OCI-LY3 (cell line): ENCODE measurements at regions not wholly inside any gene's neighbourhood (a gene's known extent, or its start where the extent isn't known, plus 50 kb on each side); places are given as distances from the start of the nearest gene placed in this dataset.

Experiments used
- H2AFZ ChIP-seq: fragments of 200-600, 300-600 bp; shearing (Covaris generic); 2 replicates; pipeline ENCODE4 v1.6.0; 2014; ENCODE audit warnings: antibody characterized with exemption, low read depth, low read length
- H3K27ac ChIP-seq: fragments of 200-600, 300-600 bp; sonication (generic); 2 replicates; pipeline ENCODE4 v1.5.1; 2014; ENCODE audit warnings: mild to moderate bottlenecking, low read length, moderate library complexity, mixed read lengths
- H3K27me3 ChIP-seq: fragments of 200-600, 300-600 bp; sonication (generic); 2 replicates; pipeline ENCODE4 v1.6.1; 2014; ENCODE audit warnings: low read depth, low read length, mixed read lengths
- H3K36me3 ChIP-seq: fragments of 200-600, 300-600 bp; sonication (generic); replicated peaks from 2 replicates; pipeline ENCODE3; 2014; ENCODE audit warnings: low read depth, low read length, mixed read lengths
- H3K4me1 ChIP-seq: fragments of 300-600, 200-600 bp; sonication (generic); 2 replicates; pipeline ENCODE4 v1.6.1; 2014; ENCODE audit warnings: low read length, mixed read lengths
- H3K4me2 ChIP-seq: fragments of 200-600, 300-600 bp; sonication (generic); 2 replicates; pipeline ENCODE4 v1.6.1; 2014; ENCODE audit warnings: low read length, mixed read lengths
- H3K4me3 ChIP-seq: fragments of 300-600, 200-600 bp; sonication (generic); 2 replicates; pipeline ENCODE4 v1.5.1; 2014; ENCODE audit warnings: antibody characterized with exemption, mild to moderate bottlenecking, low read length, moderate library complexity
- H3K79me2 ChIP-seq: fragments of 300-600, 200-600 bp; shearing (Covaris generic); 2 replicates; pipeline ENCODE4 v1.6.1; 2014; ENCODE audit warnings: mild to moderate bottlenecking, low read length, mixed read lengths
- H3K9ac ChIP-seq: fragments of 300-600, 200-600 bp; shearing (Covaris generic); 2 replicates; pipeline ENCODE4 v1.6.0; 2014; ENCODE audit warnings: mild to moderate bottlenecking, low read length, moderate library complexity
- H3K9me3 ChIP-seq: fragments of 200-600, 300-600 bp; shearing (Covaris generic); 2 replicates; pipeline ENCODE4 v1.6.1; 2014; ENCODE audit warnings: low read length, mixed read lengths; ENCODE audit not compliant: insufficient read depth
- H4K20me1 ChIP-seq: fragments of 200-600, 300-600 bp; sonication (generic); 2 replicates; pipeline ENCODE4 v1.6.1; 2016; ENCODE audit warnings: low read length, mixed read lengths; ENCODE audit not compliant: insufficient read depth
- EZH2phosphoT487 ChIP-seq: fragments of 200-600 bp; shearing (Covaris generic); IDR thresholded peaks from 2 replicates; pipeline ENCODE4 v1.6.1; 2018; ENCODE audit warnings: antibody characterized with exemption, mixed run types, low read depth
- TF ChIP-seq, protein P1 (sequence below): fragments of 200-600, 300-600 bp; sonication (generic); IDR thresholded peaks from 2 replicates; pipeline ENCODE4 v1.5.1; 2014; ENCODE audit warnings: antibody characterized with exemption, low read length, low read depth

DNA sequence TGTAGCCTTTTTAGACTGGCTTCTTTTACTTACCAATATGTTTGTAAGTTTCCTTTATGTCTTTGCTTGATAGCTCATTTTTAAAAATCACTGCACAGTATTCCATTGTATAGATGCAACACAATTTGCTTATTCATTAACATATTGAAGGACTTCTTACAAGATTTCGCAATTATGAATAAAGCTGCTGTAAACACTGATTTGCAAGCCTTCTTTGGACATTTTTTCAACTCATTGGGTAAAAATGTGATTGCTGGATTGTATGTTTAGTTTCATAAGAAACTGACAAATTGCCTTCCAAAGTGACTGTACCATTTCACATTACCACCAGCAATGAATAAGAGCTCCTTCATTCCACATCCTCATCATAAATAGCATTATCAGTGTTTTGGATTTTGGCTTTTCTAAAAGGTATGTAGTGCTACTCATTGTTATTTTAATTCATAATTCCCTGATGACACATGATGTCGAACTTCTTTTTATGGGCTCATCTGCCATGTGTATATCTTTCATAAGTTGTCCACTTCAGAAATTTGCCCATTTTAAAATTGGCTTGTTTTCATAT is 80.7 kb downstream of the TFAP2B start:
- Histone ChIP-seq H3K79me2 (no peaks in the 10 kb centered on the region), H3K27me3 (no peaks in the 10 kb centered on the region), H3K27ac (no peak overlapping the region), H3K4me1 (no peaks in the 10 kb centered on the region), H3K36me3 (no peaks in the 10 kb centered on the region), H3K4me2 (no peak overlapping the region), H3K4me3 (no peak overlapping the region), H3K9me3 (no peaks in the 10 kb centered on the region), H2AFZ (no peak overlapping the region), H3K9ac (no peak overlapping the region), H4K20me1 (no peaks in the 10 kb centered on the region)
- TF ChIP-seq, protein P1, sequence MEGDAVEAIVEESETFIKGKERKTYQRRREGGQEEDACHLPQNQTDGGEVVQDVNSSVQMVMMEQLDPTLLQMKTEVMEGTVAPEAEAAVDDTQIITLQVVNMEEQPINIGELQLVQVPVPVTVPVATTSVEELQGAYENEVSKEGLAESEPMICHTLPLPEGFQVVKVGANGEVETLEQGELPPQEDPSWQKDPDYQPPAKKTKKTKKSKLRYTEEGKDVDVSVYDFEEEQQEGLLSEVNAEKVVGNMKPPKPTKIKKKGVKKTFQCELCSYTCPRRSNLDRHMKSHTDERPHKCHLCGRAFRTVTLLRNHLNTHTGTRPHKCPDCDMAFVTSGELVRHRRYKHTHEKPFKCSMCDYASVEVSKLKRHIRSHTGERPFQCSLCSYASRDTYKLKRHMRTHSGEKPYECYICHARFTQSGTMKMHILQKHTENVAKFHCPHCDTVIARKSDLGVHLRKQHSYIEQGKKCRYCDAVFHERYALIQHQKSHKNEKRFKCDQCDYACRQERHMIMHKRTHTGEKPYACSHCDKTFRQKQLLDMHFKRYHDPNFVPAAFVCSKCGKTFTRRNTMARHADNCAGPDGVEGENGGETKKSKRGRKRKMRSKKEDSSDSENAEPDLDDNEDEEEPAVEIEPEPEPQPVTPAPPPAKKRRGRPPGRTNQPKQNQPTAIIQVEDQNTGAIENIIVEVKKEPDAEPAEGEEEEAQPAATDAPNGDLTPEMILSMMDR = no peak
- TF ChIP-seq EZH2phosphoT487 = no peak

DNA sequence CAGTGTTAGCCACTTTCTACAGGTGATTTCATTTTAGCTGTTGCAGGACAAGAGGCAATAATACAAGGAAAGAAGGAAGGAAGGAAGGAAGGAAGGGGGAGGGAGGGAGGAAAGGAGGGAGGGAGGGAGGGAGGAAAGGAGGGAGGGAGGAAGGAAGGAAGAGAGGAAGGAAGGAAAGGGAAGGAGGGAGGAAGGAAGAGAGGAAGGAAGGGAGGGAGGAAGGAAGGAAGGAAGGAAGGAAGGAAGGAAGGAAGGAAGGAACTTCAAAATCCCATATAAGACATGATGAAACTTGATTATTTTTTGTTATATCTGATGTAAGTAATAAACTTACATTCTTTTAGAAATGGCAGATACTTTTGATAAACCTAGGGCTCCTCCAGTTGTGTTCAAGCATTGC is 83.6 kb downstream of the TFAP2B start:
- no peaks in the 10 kb centered on the region for H3K4me1 ChIP-seq
- H3K27ac ChIP-seq = no peak overlapping the region
- H3K4me2 ChIP-seq = no peak overlapping the region
- no peak for TF ChIP-seq EZH2phosphoT487
- TF ChIP-seq, protein P1 = no peak
- H3K9me3 ChIP-seq = no peaks in the 10 kb centered on the region
- no peaks in the 10 kb centered on the region for H4K20me1 ChIP-seq
- no peak overlapping the region for H3K9ac ChIP-seq
- no peak overlapping the region for H3K4me3 ChIP-seq
- H3K79me2 ChIP-seq = no peaks in the 10 kb centered on the region
- H2AFZ ChIP-seq = no peak overlapping the region
- no peaks in the 10 kb centered on the region for H3K36me3 ChIP-seq
- H3K27me3 ChIP-seq = no peaks in the 10 kb centered on the region

DNA sequence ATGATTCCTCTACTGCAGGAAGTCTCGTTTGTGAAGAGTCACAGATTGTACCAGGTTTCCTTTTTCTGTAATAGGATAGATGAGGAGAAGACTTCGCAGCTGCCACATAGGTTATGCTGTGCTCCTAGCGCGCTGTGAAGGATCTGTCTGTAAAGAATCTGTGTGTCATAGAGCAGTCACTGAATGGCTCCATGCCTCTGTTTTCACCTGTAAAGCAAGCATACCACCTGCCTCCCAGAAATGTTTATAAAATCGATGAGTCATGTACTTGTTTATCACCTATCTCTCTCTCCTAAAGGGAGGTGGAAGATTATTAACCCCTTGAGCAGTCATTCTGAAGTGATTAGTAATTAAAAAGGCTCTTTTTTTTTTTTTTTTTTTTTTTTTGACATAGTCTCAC is 86.6 kb downstream of the TFAP2B start:
- no peaks in the 10 kb centered on the region for H3K36me3 ChIP-seq
- H2AFZ ChIP-seq = no peak overlapping the region
- TF ChIP-seq, protein P1 = no peak
- no peak for TF ChIP-seq EZH2phosphoT487
- no peaks in the 10 kb centered on the region for H3K79me2 ChIP-seq
- H3K4me1 ChIP-seq = no peaks in the 10 kb centered on the region
- no peaks in the 10 kb centered on the region for H4K20me1 ChIP-seq
- H3K4me3 ChIP-seq = no peak overlapping the region
- H3K9me3 ChIP-seq = no peaks in the 10 kb centered on the region
- H3K27me3 ChIP-seq = no peaks in the 10 kb centered on the region
- no peak overlapping the region for H3K27ac ChIP-seq
- no peak overlapping the region for H3K9ac ChIP-seq
- H3K4me2 ChIP-seq = no peak overlapping the region

DNA sequence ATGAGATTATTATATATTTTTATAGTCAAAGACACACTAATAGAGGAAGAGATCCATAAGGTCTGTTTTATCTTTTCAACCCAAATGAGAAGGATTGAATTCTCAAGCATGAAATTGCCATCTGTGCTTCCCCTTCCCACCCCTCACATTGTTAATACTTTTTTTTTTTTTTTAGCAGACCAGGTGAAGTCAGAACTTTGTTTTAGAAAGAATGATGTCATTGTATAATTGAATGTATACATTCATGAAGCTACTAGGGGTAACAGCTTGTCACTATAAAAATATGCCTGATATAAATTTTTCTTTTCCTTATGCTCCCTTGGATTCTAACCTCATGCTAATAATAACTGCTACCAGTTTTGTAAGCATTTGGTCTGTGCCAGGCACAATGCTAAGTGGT is 88.9 kb downstream of the TFAP2B start:
- no peaks in the 10 kb centered on the region for H3K4me1 ChIP-seq
- H3K4me2 ChIP-seq = no peak overlapping the region
- no peaks in the 10 kb centered on the region for H3K9me3 ChIP-seq
- no peak overlapping the region for H3K27ac ChIP-seq
- no peaks in the 10 kb centered on the region for H4K20me1 ChIP-seq
- H3K79me2 ChIP-seq = no peaks in the 10 kb centered on the region
- no peaks in the 10 kb centered on the region for H3K36me3 ChIP-seq
- H3K9ac ChIP-seq = no peak overlapping the region
- no peaks in the 10 kb centered on the region for H3K27me3 ChIP-seq
- no peak overlapping the region for H3K4me3 ChIP-seq
- no peak overlapping the region for H2AFZ ChIP-seq
- no peak for TF ChIP-seq EZH2phosphoT487
- TF ChIP-seq, protein P1 = no peak
